ENCODE measurements at regions not wholly inside any gene's neighbourhood (a gene's known extent, or its start where the extent isn't known, plus 50 kb on each side); places are given as distances from the start of the nearest gene placed in this dataset.

GRCh38 chr3:160098926-160099626 lies 110.4 kb downstream of the IL12A start:
- TF ChIP-seq CTCF (IDR thresholded peaks at IDR 0.05) (no peak), POLR2A (IDR thresholded peaks at IDR 0.05) (no peak), EP300 (IDR thresholded peaks at IDR 0.05; ENCODE audit: low read depth) (no peak)

Measured in transverse colon (tissue), 3 donors.